Neural cell (in vitro differentiated cells): ENCODE measurements at regions not wholly inside any gene's neighbourhood (a gene's known extent, or its start where the extent isn't known, plus 50 kb on each side); places are given as distances from the start of the nearest gene placed in this dataset.

ENCODE experiments used
- H2AFZ ChIP-seq: fragments of 200-600, 300-800 bp; sonication (generic), shearing (Covaris generic); 2 replicates; pipeline ENCODE4 v1.6.0; 2014; ENCODE audit warnings: low read depth, mild to moderate bottlenecking, antibody characterized with exemption, low read length, moderate library complexity
- H3F3A ChIP-seq: fragments of 200-600 bp; shearing (Covaris generic); 2 replicates; pipeline ENCODE4 v1.6.1; 2016; ENCODE audit warnings: mild to moderate bottlenecking, moderate library complexity, mixed read lengths, antibody characterized with exemption, low read length; ENCODE audit not compliant: insufficient read depth, poor library complexity, severe bottlenecking
- H3K27ac ChIP-seq: fragments of 200-600, 300-800 bp; sonication (generic), shearing (Covaris generic); 2 replicates; pipeline ENCODE4 v1.5.1; 2014; ENCODE audit warnings: mild to moderate bottlenecking, low read length, moderate library complexity
- H3K27me3 ChIP-seq: fragments of 300-800, 200-600 bp; sonication (generic), shearing (Covaris generic); 2 replicates; pipeline ENCODE4 v1.6.0; 2014; ENCODE audit warnings: mild to moderate bottlenecking, low read depth, low read length, moderate library complexity; ENCODE audit not compliant: insufficient read depth
- H3K36me3 ChIP-seq: fragments of 300-800, 200-600 bp; sonication (generic), shearing (Covaris generic); 2 replicates; pipeline ENCODE4 v1.5.1; 2014; ENCODE audit warnings: mild to moderate bottlenecking, antibody characterized with exemption, low read length, moderate library complexity; ENCODE audit not compliant: insufficient read depth
- H3K4me2 ChIP-seq: fragments of 300-800, 200-600 bp; sonication (generic), shearing (Covaris generic); 2 replicates; pipeline ENCODE4 v1.6.0; 2014; ENCODE audit warnings: mild to moderate bottlenecking, low read length
- H3K4me3 ChIP-seq: fragments of 300-800, 200-600 bp; sonication (generic), shearing (Covaris generic); 2 replicates; pipeline ENCODE4 v1.5.1; 2014; ENCODE audit warnings: mild to moderate bottlenecking, low read length, moderate library complexity
- H3K79me2 ChIP-seq: fragments of 200-600 bp; shearing (Covaris generic); replicated peaks from 2 replicates; pipeline ENCODE4 v1.6.0; 2014; ENCODE audit warnings: mild to moderate bottlenecking, low read length, moderate library complexity; ENCODE audit not compliant: insufficient read depth
- H3K9ac ChIP-seq: fragments of 300-800, 200-600 bp; sonication (generic), shearing (Covaris generic); 2 replicates; pipeline ENCODE4 v1.6.1; 2016; ENCODE audit warnings: mild to moderate bottlenecking, low read length, mixed read lengths
- H3K9me2 ChIP-seq: fragments of 200-600 bp; shearing (Covaris generic); 2 replicates; pipeline ENCODE4 v1.6.1; 2016; ENCODE audit warnings: mild to moderate bottlenecking, low read length, mixed read lengths; ENCODE audit not compliant: insufficient read depth
- H3K9me3 ChIP-seq: fragments of 200-600, 300-800 bp; sonication (generic), shearing (Covaris generic); 2 replicates; pipeline ENCODE4 v1.6.1; 2016; ENCODE audit warnings: mild to moderate bottlenecking, mixed run types, low read length, moderate library complexity, mixed read lengths
- H4K20me1 ChIP-seq: fragments of 200-600 bp; shearing (Covaris generic); 2 replicates; pipeline ENCODE4 v1.6.1; 2016; ENCODE audit warnings: mild to moderate bottlenecking, mixed run types; ENCODE audit not compliant: insufficient read depth
- EP300 ChIP-seq: fragments of 450-650 bp; conservative IDR thresholded peaks from 2 replicates; pipeline ENCODE4 v1.6.1; 2014; ENCODE audit warnings: antibody characterized with exemption, mild to moderate bottlenecking, moderate library complexity; ENCODE audit not compliant: poor library complexity, severe bottlenecking
- EZH2 ChIP-seq: fragments of 200-600, 300-800 bp; shearing (Covaris generic), sonication (generic); IDR thresholded peaks from 2 replicates; pipeline ENCODE4 v1.6.1; 2014; ENCODE audit warnings: antibody characterized with exemption, low read length, borderline replicate concordance, mild to moderate bottlenecking; ENCODE audit not compliant: insufficient read depth, poor library complexity, severe bottlenecking
- MXI1 ChIP-seq: fragments of 450-650 bp; conservative IDR thresholded peaks from 2 replicates; pipeline ENCODE4 v1.6.1; 2014; ENCODE audit warnings: antibody characterized with exemption, mild to moderate bottlenecking; ENCODE audit not compliant: poor library complexity, severe bottlenecking
- POLR2AphosphoS5 ChIP-seq: IDR thresholded peaks from 2 replicates; pipeline ENCODE4 v1.6.1; 2012
- RAD21 ChIP-seq: fragments of 450-650 bp; conservative IDR thresholded peaks from 2 replicates; pipeline ENCODE4 v1.6.1; 2014; ENCODE audit warnings: antibody characterized with exemption, mild to moderate bottlenecking, moderate library complexity
- SMC3 ChIP-seq: fragments of 450-650 bp; conservative IDR thresholded peaks from 2 replicates; pipeline ENCODE4 v1.6.1; 2014; ENCODE audit warnings: antibody characterized with exemption, mild to moderate bottlenecking, moderate library complexity; ENCODE audit not compliant: poor library complexity
- TAF1 ChIP-seq: IDR thresholded peaks from 2 replicates; pipeline ENCODE4 v1.6.1; 2012; ENCODE audit warnings: low read depth
- TF ChIP-seq, protein P1 (sequence below): fragments of 450-650 bp; IDR thresholded peaks from 2 replicates; pipeline ENCODE4 v1.5.1; 2014; ENCODE audit warnings: antibody characterized with exemption, mild to moderate bottlenecking, moderate library complexity; ENCODE audit not compliant: poor library complexity, severe bottlenecking
- TF ChIP-seq, protein P2 (sequence below): IDR thresholded peaks from 2 replicates; pipeline ENCODE4 v1.6.1; 2012; ENCODE audit warnings: borderline replicate concordance

DNA sequence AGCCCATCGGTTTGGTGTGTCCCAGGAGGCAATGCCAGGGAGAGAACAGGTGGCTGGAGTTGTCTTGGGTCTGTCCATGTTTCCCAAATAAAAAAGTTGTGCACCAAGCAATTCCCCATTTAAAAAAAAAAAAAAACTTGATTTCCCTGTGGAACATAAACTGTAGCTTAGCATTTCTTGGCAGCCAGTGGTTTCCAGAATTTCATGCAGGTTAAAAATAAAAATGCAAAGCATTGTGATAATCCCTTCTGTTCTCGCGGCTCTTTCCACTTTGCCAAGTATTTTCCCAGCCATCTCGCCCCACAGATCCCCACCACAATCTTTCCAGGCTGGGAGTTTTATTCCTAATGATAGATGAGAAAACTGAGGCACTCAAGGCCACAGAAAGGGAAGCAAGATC, 51.4 kb upstream of the MSX1 start:
- Histone ChIP-seq H3K4me3 (no peak overlapping the region), H3K9me2 (no peaks in the 10 kb centered on the region), H3K27ac (no peak overlapping the region), H2AFZ (no peak overlapping the region), H3K9ac (no peak overlapping the region), H3K9me3 (no peaks in the 10 kb centered on the region), H3K79me2 (no peaks in the 10 kb centered on the region), H4K20me1 (no peaks in the 10 kb centered on the region), H3K36me3 (no peaks in the 10 kb centered on the region), H3K4me2 (no peak overlapping the region), H3F3A (no peaks in the 10 kb centered on the region), H3K27me3 (no peaks in the 10 kb centered on the region)
- TF ChIP-seq, protein P1, sequence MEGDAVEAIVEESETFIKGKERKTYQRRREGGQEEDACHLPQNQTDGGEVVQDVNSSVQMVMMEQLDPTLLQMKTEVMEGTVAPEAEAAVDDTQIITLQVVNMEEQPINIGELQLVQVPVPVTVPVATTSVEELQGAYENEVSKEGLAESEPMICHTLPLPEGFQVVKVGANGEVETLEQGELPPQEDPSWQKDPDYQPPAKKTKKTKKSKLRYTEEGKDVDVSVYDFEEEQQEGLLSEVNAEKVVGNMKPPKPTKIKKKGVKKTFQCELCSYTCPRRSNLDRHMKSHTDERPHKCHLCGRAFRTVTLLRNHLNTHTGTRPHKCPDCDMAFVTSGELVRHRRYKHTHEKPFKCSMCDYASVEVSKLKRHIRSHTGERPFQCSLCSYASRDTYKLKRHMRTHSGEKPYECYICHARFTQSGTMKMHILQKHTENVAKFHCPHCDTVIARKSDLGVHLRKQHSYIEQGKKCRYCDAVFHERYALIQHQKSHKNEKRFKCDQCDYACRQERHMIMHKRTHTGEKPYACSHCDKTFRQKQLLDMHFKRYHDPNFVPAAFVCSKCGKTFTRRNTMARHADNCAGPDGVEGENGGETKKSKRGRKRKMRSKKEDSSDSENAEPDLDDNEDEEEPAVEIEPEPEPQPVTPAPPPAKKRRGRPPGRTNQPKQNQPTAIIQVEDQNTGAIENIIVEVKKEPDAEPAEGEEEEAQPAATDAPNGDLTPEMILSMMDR, result no peak

DNA sequence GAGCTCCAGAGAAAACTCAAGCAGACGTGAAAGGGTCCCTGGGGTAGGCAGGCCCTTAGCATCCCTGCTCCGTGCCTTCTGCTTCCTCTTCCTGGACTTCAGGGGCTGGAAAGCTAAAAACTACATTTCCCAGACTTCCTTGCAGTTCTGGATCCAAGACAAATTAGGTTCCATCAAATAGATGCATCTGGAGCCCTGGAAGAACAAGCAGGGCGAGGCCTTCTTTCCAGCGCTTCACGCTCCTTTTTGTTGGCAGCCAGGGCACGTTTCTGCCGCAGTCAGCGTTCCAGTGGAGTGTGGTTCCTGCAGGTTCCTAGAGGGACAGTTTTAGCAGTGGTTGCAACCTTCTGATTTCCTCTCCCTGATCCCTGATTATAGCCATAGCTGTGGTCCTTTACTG, 53.6 kb upstream of the MSX1 start:
- Histone ChIP-seq H3K9me2 (no peaks in the 10 kb centered on the region), H3K9ac (no peak overlapping the region), H3K36me3 (no peaks in the 10 kb centered on the region), H3K4me2 (no peak overlapping the region), H3K79me2 (no peaks in the 10 kb centered on the region), H3K4me3 (no peak overlapping the region), H3K27me3 (no peaks in the 10 kb centered on the region), H3K27ac (no peak overlapping the region), H4K20me1 (no peaks in the 10 kb centered on the region), H3F3A (no peaks in the 10 kb centered on the region), H3K9me3 (no peaks in the 10 kb centered on the region), H2AFZ (no peak overlapping the region)
- TF ChIP-seq MXI1, result no peak
- TF ChIP-seq, protein P2, sequence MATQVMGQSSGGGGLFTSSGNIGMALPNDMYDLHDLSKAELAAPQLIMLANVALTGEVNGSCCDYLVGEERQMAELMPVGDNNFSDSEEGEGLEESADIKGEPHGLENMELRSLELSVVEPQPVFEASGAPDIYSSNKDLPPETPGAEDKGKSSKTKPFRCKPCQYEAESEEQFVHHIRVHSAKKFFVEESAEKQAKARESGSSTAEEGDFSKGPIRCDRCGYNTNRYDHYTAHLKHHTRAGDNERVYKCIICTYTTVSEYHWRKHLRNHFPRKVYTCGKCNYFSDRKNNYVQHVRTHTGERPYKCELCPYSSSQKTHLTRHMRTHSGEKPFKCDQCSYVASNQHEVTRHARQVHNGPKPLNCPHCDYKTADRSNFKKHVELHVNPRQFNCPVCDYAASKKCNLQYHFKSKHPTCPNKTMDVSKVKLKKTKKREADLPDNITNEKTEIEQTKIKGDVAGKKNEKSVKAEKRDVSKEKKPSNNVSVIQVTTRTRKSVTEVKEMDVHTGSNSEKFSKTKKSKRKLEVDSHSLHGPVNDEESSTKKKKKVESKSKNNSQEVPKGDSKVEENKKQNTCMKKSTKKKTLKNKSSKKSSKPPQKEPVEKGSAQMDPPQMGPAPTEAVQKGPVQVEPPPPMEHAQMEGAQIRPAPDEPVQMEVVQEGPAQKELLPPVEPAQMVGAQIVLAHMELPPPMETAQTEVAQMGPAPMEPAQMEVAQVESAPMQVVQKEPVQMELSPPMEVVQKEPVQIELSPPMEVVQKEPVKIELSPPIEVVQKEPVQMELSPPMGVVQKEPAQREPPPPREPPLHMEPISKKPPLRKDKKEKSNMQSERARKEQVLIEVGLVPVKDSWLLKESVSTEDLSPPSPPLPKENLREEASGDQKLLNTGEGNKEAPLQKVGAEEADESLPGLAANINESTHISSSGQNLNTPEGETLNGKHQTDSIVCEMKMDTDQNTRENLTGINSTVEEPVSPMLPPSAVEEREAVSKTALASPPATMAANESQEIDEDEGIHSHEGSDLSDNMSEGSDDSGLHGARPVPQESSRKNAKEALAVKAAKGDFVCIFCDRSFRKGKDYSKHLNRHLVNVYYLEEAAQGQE, result no peak
- no peak for TF ChIP-seq SMC3
- TF ChIP-seq EZH2, result no peak
- TF ChIP-seq EP300, result no peak
- no peak for TF ChIP-seq POLR2AphosphoS5
- TF ChIP-seq, protein P1, result no peak
- no peak for TF ChIP-seq RAD21
- TF ChIP-seq TAF1, result no peak
